Peyer's patch (tissue), 4 donors: ENCODE measurements at regions not wholly inside any gene's neighbourhood (a gene's known extent, or its start where the extent isn't known, plus 50 kb on each side); places are given as distances from the start of the nearest gene placed in this dataset.

Experiments used
- DNase-seq, 3 donors: peaks; one replicate each; pipeline ENCODE4 v3.0.0-alpha.2; 2017 to 2019
- H3K27ac ChIP-seq, 4 donors: fragments of 200-600 bp; sonication (generic); one replicate each; pipeline ENCODE4 v1.5.1; 2016 to 2019
- H3K27me3 ChIP-seq, 2 donors: fragments of 200-600 bp; sonication (generic); one replicate each; pipeline ENCODE4 v1.5.1; 2019
- H3K36me3 ChIP-seq, 3 donors: fragments of 200-600 bp; sonication (generic); one replicate each; pipeline ENCODE4 v1.5.1; 2016 to 2019
- H3K4me1 ChIP-seq, 4 donors: fragments of 200-600 bp; sonication (generic); one replicate each; pipeline ENCODE4 v1.5.1; 2016 to 2019
- H3K4me3 ChIP-seq, 4 donors: fragments of 200-600 bp; sonication (generic); 1 replicate in 3 of 4; 2 replicates in 1 of 4; pipeline ENCODE4 v1.5.1; 2016 to 2019; ENCODE audit warnings: mild to moderate bottlenecking in 1 of 4
- H3K9me3 ChIP-seq, 4 donors: fragments of 200-600 bp; sonication (generic); one replicate each; pipeline ENCODE4 v1.5.1; 2016 to 2019; ENCODE audit warnings: mild to moderate bottlenecking in 1 of 4
- POLR2A ChIP-seq, 2 donors: fragments of 450-650 bp; IDR thresholded peaks; one replicate each; pipeline ENCODE4 v1.5.1; 2017; ENCODE audit warnings: antibody characterized with exemption in 2 of 2, mild to moderate bottlenecking in 2 of 2, moderate library complexity in 2 of 2
- TF ChIP-seq, protein P1 (sequence below), 6 experiments: fragments of 450-650 bp in 4 of 6; fragments of 200-600 bp in 2 of 6; sonication (generic) in 1 of 6; IDR thresholded peaks; one replicate each; pipeline ENCODE4 v1.5.1; 2017 to 2019; ENCODE audit warnings: antibody characterized with exemption in 6 of 6, mild to moderate bottlenecking in 3 of 6, moderate library complexity in 1 of 6

DNA sequence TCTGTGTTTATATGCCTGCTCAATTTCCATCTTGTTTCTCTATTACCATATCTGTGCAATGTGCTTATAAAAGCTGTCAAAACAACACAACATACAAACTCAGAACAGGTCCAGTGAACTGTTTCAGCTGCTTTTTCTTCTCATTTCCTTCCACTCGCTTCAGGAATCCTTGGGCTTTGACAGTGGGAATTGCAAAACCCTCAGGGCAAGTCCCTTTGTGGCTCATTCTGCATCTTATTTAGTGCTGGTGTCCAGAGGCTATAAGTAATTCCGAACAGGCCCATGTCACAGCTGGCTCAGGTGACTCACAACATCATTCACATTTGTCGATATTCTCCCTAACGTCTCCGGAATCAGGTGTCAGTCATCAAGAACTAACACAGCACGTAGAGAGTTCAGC, 309.9 kb upstream of the ZNF521 start:
- Histone ChIP-seq H3K9me3 (no peaks in the 10 kb centered on the region), H3K36me3 (no peaks in the 10 kb centered on the region), H3K27ac (no peak overlapping the region), H3K4me3 (no peak overlapping the region), H3K27me3 (no peaks in the 10 kb centered on the region), H3K4me1 (no peaks in the 10 kb centered on the region)
- no peak for TF ChIP-seq POLR2A (IDR thresholded peaks at IDR 0.05)
- TF ChIP-seq, protein P1, sequence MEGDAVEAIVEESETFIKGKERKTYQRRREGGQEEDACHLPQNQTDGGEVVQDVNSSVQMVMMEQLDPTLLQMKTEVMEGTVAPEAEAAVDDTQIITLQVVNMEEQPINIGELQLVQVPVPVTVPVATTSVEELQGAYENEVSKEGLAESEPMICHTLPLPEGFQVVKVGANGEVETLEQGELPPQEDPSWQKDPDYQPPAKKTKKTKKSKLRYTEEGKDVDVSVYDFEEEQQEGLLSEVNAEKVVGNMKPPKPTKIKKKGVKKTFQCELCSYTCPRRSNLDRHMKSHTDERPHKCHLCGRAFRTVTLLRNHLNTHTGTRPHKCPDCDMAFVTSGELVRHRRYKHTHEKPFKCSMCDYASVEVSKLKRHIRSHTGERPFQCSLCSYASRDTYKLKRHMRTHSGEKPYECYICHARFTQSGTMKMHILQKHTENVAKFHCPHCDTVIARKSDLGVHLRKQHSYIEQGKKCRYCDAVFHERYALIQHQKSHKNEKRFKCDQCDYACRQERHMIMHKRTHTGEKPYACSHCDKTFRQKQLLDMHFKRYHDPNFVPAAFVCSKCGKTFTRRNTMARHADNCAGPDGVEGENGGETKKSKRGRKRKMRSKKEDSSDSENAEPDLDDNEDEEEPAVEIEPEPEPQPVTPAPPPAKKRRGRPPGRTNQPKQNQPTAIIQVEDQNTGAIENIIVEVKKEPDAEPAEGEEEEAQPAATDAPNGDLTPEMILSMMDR (IDR thresholded peaks at IDR 0.05) = no peak
- DNase-seq = no peak

DNA sequence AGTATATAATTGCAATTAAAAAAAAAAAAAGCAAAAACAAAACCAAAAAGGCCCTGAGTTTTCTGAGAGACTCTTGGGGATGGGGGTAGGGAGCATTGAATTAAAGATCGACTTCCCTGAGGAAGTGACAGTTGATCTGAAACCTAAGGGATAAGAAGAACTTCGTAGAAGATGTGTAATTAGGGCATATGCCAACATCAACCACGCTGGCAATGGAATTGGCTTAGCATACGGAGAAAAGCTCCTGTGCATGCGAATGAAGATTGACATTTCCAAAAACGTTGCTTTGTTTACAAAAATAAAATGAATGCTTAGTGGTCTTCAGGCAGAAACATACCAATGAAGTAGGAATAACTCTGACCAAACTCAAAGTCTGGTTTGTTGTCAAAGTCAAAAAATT, 307.6 kb upstream of the ZNF521 start:
- H3K36me3 ChIP-seq = no peaks in the 10 kb centered on the region
- no peak for DNase-seq
- H3K4me1 ChIP-seq = no peaks in the 10 kb centered on the region
- H3K4me3 ChIP-seq = no peak overlapping the region
- H3K9me3 ChIP-seq = no peaks in the 10 kb centered on the region
- no peak overlapping the region for H3K27ac ChIP-seq
- H3K27me3 ChIP-seq = no peaks in the 10 kb centered on the region
- TF ChIP-seq POLR2A (IDR thresholded peaks at IDR 0.05) = no peak
- TF ChIP-seq, protein P1 (IDR thresholded peaks at IDR 0.05) = no peak

GRCh38 chr18:25658476-25658875, 306.5 kb upstream of the ZNF521 start:
- no peak overlapping the region for H3K27ac ChIP-seq
- H3K4me3 ChIP-seq = no peak overlapping the region
- no peaks in the 10 kb centered on the region for H3K27me3 ChIP-seq
- no peaks in the 10 kb centered on the region for H3K9me3 ChIP-seq
- TF ChIP-seq POLR2A (IDR thresholded peaks at IDR 0.05) = no peak
- no peaks in the 10 kb centered on the region for H3K4me1 ChIP-seq
- H3K36me3 ChIP-seq = no peaks in the 10 kb centered on the region
- no peak for DNase-seq

DNA sequence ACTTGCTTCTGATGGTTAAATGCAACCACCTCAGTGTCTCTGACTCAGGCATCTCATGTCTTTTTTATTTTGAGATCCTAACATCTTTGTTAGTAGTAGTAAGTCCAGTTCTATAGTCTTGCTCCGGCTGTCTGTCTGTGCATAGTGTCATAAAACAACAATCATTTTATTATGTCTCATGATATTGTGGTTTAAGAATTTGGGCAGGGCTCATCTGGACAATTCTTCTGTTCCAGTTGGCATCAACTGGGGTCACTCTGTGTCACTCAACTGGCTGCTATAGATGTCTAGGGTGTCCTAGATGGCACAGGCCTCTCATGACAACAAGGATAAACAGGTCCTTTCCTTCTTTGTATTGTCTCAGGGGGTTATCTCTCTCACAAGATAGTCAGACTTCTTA, 299.6 kb upstream of the ZNF521 start:
- H3K4me1 ChIP-seq = no peaks in the 10 kb centered on the region
- no peak overlapping the region for H3K27ac ChIP-seq
- H3K27me3 ChIP-seq = no peaks in the 10 kb centered on the region
- TF ChIP-seq, protein P1 (IDR thresholded peaks at IDR 0.05) = no peak
- no peak for TF ChIP-seq POLR2A (IDR thresholded peaks at IDR 0.05)
- no peak overlapping the region for H3K4me3 ChIP-seq
- H3K9me3 ChIP-seq = no peaks in the 10 kb centered on the region
- no peak for DNase-seq
- H3K36me3 ChIP-seq = no peaks in the 10 kb centered on the region

GRCh38 chr18:25650201-25650941, 298.4 kb upstream of the ZNF521 start:
- Histone ChIP-seq H3K27me3 (no peaks in the 10 kb centered on the region), H3K9me3 (no peaks in the 10 kb centered on the region), H3K27ac (no peak overlapping the region), H3K4me1 (no peaks in the 10 kb centered on the region), H3K36me3 (no peaks in the 10 kb centered on the region), H3K4me3 (no peak overlapping the region)
- TF ChIP-seq POLR2A (IDR thresholded peaks at IDR 0.05) = no peak
- TF ChIP-seq, protein P1 (IDR thresholded peaks at IDR 0.05) = no peak
- no peak for DNase-seq

GRCh38 chr18:25648716-25649260, 296.8 kb upstream of the ZNF521 start:
- H3K36me3 ChIP-seq = no peaks in the 10 kb centered on the region
- TF ChIP-seq POLR2A (IDR thresholded peaks at IDR 0.05) = no peak
- TF ChIP-seq, protein P1 (IDR thresholded peaks at IDR 0.05) = no peak
- no peaks in the 10 kb centered on the region for H3K4me1 ChIP-seq
- H3K9me3 ChIP-seq = no peaks in the 10 kb centered on the region
- H3K4me3 ChIP-seq = no peak overlapping the region
- H3K27me3 ChIP-seq = no peaks in the 10 kb centered on the region
- H3K27ac ChIP-seq = no peak overlapping the region
- no peak for DNase-seq
